Spleen (tissue), 7 donors: ENCODE measurements at regions not wholly inside any gene's neighbourhood (a gene's known extent, or its start where the extent isn't known, plus 50 kb on each side); places are given as distances from the start of the nearest gene placed in this dataset.

ENCODE experiments used
- POLR2A ChIP-seq, 3 donors: fragments of 450-650 bp; IDR thresholded peaks; one replicate each; pipeline ENCODE4 v1.5.1; 2017; ENCODE audit warnings: antibody characterized with exemption in 3 of 3, mild to moderate bottlenecking in 1 of 3
- TF ChIP-seq, protein P1 (sequence below), 11 experiments: fragments of 200-600 bp in 7 of 11; fragments of 450-650 bp in 4 of 11; sonication (generic) in 4 of 11; IDR thresholded peaks in 8 of 11; conservative IDR thresholded peaks in 3 of 11; 1 replicate in 7 of 11; 2 replicates in 4 of 11; pipeline versions ENCODE4 v1.4.0 to v1.8.0; 2016 to 2021; ENCODE audit warnings: antibody characterized with exemption in 11 of 11, inconsistent platforms in 4 of 11, mild to moderate bottlenecking in 1 of 11
- donor health status: DM: no; HTN: no; CAD: no; lungs with moderate emphysema.
- donor health status: DM: no; HTN: no; CAD: no.
- donor health status: DM: no; HTN: no; CAD: no.

DNA sequence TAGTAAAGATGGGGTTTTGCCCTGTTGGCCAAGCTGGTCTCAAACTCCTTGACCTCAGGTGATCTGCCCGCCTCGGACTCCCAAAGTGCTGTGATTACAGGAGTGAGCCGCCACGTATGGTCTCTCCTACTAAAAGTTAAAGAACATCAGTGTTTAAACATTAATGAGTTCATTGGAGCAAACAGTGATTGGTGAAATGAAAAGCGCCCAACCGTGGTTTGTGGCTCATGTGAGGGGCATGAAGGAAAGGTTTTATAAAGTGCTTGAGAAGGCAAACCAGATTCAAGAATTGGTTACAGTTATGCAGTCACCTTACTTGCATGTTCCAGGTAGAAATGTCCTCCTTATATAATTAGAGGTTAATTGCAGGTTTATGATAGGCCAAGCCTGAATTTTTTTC, 109.5 kb downstream of the ZNF675 start:
- no peak for TF ChIP-seq POLR2A (IDR thresholded peaks at IDR 0.05)
- TF ChIP-seq, protein P1, sequence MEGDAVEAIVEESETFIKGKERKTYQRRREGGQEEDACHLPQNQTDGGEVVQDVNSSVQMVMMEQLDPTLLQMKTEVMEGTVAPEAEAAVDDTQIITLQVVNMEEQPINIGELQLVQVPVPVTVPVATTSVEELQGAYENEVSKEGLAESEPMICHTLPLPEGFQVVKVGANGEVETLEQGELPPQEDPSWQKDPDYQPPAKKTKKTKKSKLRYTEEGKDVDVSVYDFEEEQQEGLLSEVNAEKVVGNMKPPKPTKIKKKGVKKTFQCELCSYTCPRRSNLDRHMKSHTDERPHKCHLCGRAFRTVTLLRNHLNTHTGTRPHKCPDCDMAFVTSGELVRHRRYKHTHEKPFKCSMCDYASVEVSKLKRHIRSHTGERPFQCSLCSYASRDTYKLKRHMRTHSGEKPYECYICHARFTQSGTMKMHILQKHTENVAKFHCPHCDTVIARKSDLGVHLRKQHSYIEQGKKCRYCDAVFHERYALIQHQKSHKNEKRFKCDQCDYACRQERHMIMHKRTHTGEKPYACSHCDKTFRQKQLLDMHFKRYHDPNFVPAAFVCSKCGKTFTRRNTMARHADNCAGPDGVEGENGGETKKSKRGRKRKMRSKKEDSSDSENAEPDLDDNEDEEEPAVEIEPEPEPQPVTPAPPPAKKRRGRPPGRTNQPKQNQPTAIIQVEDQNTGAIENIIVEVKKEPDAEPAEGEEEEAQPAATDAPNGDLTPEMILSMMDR (IDR thresholded peaks at IDR 0.05 in 8 of 11, conservative IDR thresholded peaks at IDR 0.05 in 3 of 11) = no peak
